Activated CD4-positive, alpha-beta T cell treated with anti-CD3 and anti-CD28 coated beads, Interleukin-2, amount 10 ng/mL, durations not matched to agents 24 days and 14 days (primary cell): ENCODE measurements at regions not wholly inside any gene's neighbourhood (a gene's known extent, or its start where the extent isn't known, plus 50 kb on each side); places are given as distances from the start of the nearest gene placed in this dataset.

Experiments used
- DNase-seq: peaks from one replicate; pipeline ENCODE4 v3.0.0; 2022
- H3K27ac Mint-ChIP-seq: one replicate; pipeline ENCODE4 v1.8.0; 2022; ENCODE audit warnings: mild to moderate bottlenecking, mixed read lengths
- H3K27me3 Mint-ChIP-seq: one replicate; pipeline ENCODE4 v1.8.0; 2022; ENCODE audit warnings: mixed read lengths
- H3K36me3 Mint-ChIP-seq: one replicate; pipeline ENCODE4 v1.8.0; 2022; ENCODE audit warnings: low read depth, mild to moderate bottlenecking, mixed read lengths
- H3K4me1 Mint-ChIP-seq: one replicate; pipeline ENCODE4 v1.8.0; 2021; ENCODE audit warnings: mixed read lengths
- H3K4me3 Mint-ChIP-seq: one replicate; pipeline ENCODE4 v1.8.0; 2022; ENCODE audit warnings: mild to moderate bottlenecking, moderate library complexity, mixed read lengths
- H3K9me3 Mint-ChIP-seq: one replicate; pipeline ENCODE4 v1.8.0; 2021; ENCODE audit warnings: mixed read lengths
- intact Hi-C: fragments of 100-400 bp; cut with micrococcal nuclease; formaldehyde crosslinking; loops from one replicate; pipeline ENCODE4 v1.15.1; 2023

DNA sequence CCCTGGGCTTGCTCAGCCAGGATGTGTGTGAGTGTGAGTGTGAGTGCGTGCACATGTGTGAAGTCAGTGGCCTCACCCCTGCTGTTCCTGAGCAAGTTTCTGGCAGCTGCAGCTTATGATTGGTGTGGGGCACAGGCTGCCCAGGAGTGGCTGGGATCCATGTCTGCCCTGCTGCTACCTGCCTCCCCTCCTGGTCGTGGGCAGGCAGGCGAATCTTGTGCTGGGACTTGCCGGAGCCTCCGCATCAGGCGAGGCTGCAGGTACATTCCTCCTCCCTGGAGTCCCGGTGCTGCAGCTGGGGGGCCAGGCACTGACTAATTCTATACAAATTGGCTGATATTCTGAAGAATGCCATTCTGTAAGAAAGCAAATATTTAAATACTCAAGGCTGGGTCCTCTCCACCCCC is 85.6 kb upstream of the WNT4 start:
- Mint-ChIP-seq H3K36me3 (no peaks in the 10 kb centered on the region), H3K27ac (no peak overlapping the region)
- intact Hi-C loops: no loop called here

GRCh38 chr1:22229379-22229778 is 86.5 kb upstream of the WNT4 start:
- Mint-ChIP-seq H3K9me3 (no peaks in the 10 kb centered on the region), H3K36me3 (no peaks in the 10 kb centered on the region), H3K4me3 (no peak overlapping the region), H3K4me1 (peaks cover 1% of the 10 kb centered on the region), H3K27me3 (peaks cover 5% of the 10 kb centered on the region), H3K27ac (no peak overlapping the region)
- intact Hi-C loops: no loop called here
- DNase-seq: no peak

More for the DNA sequence above, 85.6 kb upstream of the WNT4 start:
- Mint-ChIP-seq H3K4me3 (no peak overlapping the region), H3K9me3 (no peaks in the 10 kb centered on the region), H3K27me3 (peaks cover 1% of the 10 kb centered on the region), H3K4me1 (peaks cover 1% of the 10 kb centered on the region)
- no peak for DNase-seq

DNA sequence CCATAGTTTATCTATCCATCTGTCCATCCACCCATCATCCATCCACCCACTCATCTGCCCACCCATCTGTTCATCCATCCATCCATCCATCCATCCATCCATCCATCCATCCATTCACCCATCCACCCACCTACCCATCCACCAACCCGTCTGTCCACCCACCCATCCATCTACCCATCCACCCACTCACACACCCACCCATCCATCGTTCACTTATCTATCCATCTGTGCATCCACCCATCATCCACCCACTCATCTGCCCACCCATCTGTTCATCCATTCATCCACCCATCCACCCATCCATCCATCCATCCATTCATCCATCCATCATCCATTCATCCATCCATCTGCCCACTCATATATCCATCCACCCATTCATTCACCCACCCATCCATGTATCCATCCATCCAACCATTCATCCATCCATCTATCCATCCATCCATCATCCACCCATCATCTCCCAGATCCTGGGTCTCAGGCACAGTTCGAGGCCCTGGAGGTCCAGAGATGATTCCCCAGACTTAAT is 88.2 kb upstream of the WNT4 start:
- H3K27me3 Mint-ChIP-seq: peaks cover 10% of the 10 kb centered on the region
- no peak overlapping the region for H3K27ac Mint-ChIP-seq
- no peaks in the 10 kb centered on the region for H3K9me3 Mint-ChIP-seq
- no peak for DNase-seq
- H3K4me1 Mint-ChIP-seq: peaks cover 1% of the 10 kb centered on the region
- H3K4me3 Mint-ChIP-seq: no peak overlapping the region
- no peaks in the 10 kb centered on the region for H3K36me3 Mint-ChIP-seq
- intact Hi-C loops: no loop called here

DNA sequence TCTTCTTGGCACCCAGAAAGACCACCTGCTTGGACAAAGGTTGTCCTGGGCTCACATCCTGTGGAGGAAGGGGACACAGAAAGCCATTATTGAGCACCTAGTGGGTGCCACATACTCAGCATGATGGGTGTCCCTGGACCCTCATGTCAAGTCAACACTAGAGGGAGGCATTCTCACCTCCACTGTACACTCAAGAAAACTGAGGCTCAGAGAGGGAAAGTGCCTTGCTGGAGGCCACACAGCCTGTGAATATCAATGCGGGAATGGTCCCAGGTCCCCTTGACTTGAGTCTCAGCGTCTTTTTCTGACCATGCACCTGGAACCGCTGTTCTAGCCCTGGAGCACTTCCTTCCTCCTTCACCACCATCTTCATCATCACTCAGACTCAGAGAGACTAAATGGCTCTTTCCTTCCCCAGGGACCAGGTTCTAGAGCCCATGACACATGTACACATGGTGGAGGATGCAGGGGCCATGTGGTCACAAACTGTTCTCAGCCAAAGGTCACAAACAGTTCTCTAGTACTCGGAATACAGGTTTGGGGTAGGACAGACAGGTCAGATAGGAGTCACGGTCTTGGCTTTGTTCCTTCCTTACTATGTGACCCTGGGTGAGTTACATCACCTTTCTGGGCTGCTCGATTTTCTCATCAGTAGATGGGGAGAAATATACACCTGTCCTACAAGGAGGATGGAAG is 89.2 kb upstream of the WNT4 start:
- H3K4me1 Mint-ChIP-seq: peaks cover 1% of the 10 kb centered on the region
- intact Hi-C loops: no loop called here
- no peaks in the 10 kb centered on the region for H3K9me3 Mint-ChIP-seq
- H3K4me3 Mint-ChIP-seq: no peak overlapping the region
- H3K27me3 Mint-ChIP-seq: peaks cover 9% of the 10 kb centered on the region
- DNase-seq: no peak
- H3K36me3 Mint-ChIP-seq: no peaks in the 10 kb centered on the region
- H3K27ac Mint-ChIP-seq: no peak overlapping the region

- H3K36me3 Mint-ChIP-seq: no peaks in the 10 kb centered on the region
Measured at GRCh38 chr1:22233222-22233621, 90.3 kb upstream of the WNT4 start.

GRCh38 chr1:22234476-22235030 is 91.7 kb upstream of the WNT4 start:
- no peak overlapping the region for H3K27ac Mint-ChIP-seq
- no peaks in the 10 kb centered on the region for H3K36me3 Mint-ChIP-seq
- peaks cover 9% of the 10 kb centered on the region for H3K27me3 Mint-ChIP-seq
- H3K4me3 Mint-ChIP-seq: no peak overlapping the region
- no peak for DNase-seq
- H3K4me1 Mint-ChIP-seq: peaks cover 1% of the 10 kb centered on the region
- intact Hi-C loops: no loop called here
- no peaks in the 10 kb centered on the region for H3K9me3 Mint-ChIP-seq

More at GRCh38 chr1:22233222-22233621, 90.3 kb upstream of the WNT4 start:
- Mint-ChIP-seq H3K9me3 (no peaks in the 10 kb centered on the region), H3K4me3 (no peak overlapping the region), H3K27me3 (peaks cover 9% of the 10 kb centered on the region), H3K4me1 (peaks cover 1% of the 10 kb centered on the region), H3K27ac (no peak overlapping the region)
- no peak for DNase-seq
- intact Hi-C loops: no loop called here

DNA sequence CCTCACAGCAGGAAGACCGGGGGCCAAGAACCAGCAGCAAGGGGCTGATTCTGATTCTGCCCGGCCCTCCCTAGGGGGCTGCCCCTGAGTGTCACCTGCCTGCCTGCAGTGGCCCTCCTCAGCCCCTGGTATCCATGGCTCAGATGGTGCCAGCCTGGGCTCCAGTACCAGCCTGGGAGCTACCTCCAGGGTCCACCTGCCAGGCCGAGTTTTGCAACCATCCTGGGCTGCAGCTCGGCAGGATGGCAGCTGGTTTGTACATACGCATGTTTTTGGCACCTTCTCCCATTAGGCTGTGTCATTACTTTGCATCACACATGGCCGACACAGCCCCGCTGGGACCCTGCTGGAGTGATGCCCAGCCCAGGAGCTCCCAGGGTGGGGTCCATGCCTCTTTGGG is 93.3 kb upstream of the WNT4 start:
- no peak for DNase-seq
- no peaks in the 10 kb centered on the region for H3K36me3 Mint-ChIP-seq
- H3K27me3 Mint-ChIP-seq: peaks cover 9% of the 10 kb centered on the region
- no peaks in the 10 kb centered on the region for H3K4me1 Mint-ChIP-seq
- H3K9me3 Mint-ChIP-seq: no peaks in the 10 kb centered on the region
- intact Hi-C loops: no loop called here
- no peak overlapping the region for H3K27ac Mint-ChIP-seq
- H3K4me3 Mint-ChIP-seq: no peak overlapping the region

GRCh38 chr1:22236900-22237299 is 94.0 kb upstream of the WNT4 start:
- no peak overlapping the region for H3K4me3 Mint-ChIP-seq
- no peaks in the 10 kb centered on the region for H3K9me3 Mint-ChIP-seq
- intact Hi-C loops: no loop called here
- peaks cover 9% of the 10 kb centered on the region for H3K27me3 Mint-ChIP-seq
- DNase-seq: no peak
- H3K4me1 Mint-ChIP-seq: no peaks in the 10 kb centered on the region
- H3K27ac Mint-ChIP-seq: no peak overlapping the region
- no peaks in the 10 kb centered on the region for H3K36me3 Mint-ChIP-seq

DNA sequence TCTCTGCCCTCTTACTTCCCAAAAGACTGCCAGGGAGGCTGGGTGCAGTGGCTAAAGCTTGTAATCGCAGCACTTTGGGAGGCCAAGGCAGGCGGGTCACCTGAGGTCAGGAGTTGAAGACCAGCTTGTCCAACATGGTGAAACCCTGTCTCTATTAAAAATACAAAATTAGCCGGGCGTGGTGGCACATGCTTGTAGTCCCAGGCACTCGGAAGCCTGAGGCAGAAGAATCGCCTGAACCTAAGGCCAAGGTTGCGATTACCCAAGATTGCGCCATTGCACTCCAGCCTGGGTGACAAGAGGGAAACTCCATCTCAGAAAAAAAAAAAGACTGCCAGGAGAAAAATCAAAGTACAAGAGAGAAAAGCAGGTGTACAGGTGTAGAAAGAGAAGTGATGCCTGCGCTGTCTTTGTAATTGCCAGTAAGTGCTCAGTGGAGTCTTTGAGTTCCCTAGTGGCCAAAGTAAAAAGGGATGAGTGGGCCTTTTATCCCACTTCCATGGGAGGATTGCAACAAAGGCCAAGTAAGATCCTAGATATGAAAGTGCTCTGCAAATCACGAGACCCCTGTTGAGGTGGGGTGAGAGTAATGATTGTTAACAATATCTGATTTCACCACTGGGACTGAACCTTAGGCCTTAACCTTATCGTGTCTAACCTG is 94.7 kb upstream of the WNT4 start:
- intact Hi-C loops: no loop called here
- H3K36me3 Mint-ChIP-seq: no peaks in the 10 kb centered on the region
- H3K27me3 Mint-ChIP-seq: peaks cover 9% of the 10 kb centered on the region
- H3K9me3 Mint-ChIP-seq: no peaks in the 10 kb centered on the region
- H3K27ac Mint-ChIP-seq: no peak overlapping the region
- H3K4me3 Mint-ChIP-seq: no peak overlapping the region
- H3K4me1 Mint-ChIP-seq: no peaks in the 10 kb centered on the region
- no peak for DNase-seq

- Mint-ChIP-seq H3K36me3 (no peaks in the 10 kb centered on the region), H3K4me3 (no peak overlapping the region), H3K27me3 (peaks cover 9% of the 10 kb centered on the region), H3K27ac (no peak overlapping the region), H3K4me1 (no peaks in the 10 kb centered on the region), H3K9me3 (no peaks in the 10 kb centered on the region)
- DNase-seq: no peak
- intact Hi-C loops: no loop called here
Measured at GRCh38 chr1:22238356-22239224, 95.7 kb upstream of the WNT4 start.

DNA sequence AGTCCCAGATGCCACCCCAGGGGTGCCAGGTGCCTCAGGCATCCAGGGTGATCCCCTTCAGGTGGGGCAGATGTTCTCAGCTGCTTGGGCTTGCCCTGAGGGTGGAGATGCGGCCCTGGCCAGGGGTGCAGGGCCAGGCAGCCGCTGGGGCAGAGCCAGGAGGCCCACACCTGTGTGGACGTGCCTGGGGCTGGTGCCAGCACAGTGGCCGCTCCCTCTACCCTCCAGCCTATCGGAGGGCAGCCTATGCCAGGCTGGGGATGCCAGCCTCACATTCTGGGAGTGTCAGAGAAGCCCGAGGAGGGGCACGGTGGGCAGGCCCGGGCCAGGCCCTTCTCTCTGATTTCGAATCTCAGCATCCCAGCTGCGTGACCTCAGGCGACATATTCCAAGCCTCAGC is 96.5 kb upstream of the WNT4 start:
- peaks cover 5% of the 10 kb centered on the region for H3K27me3 Mint-ChIP-seq
- no peaks in the 10 kb centered on the region for H3K9me3 Mint-ChIP-seq
- no peak for DNase-seq
- no peaks in the 10 kb centered on the region for H3K36me3 Mint-ChIP-seq
- H3K4me1 Mint-ChIP-seq: no peaks in the 10 kb centered on the region
- no peak overlapping the region for H3K4me3 Mint-ChIP-seq
- H3K27ac Mint-ChIP-seq: no peak overlapping the region
- intact Hi-C loops: no loop called here

GRCh38 chr1:22241250-22241649 is 98.4 kb upstream of the WNT4 start:
- Mint-ChIP-seq H3K27ac (no peak overlapping the region), H3K27me3 (no peaks in the 10 kb centered on the region), H3K4me3 (no peak overlapping the region), H3K9me3 (no peaks in the 10 kb centered on the region), H3K36me3 (no peaks in the 10 kb centered on the region), H3K4me1 (no peaks in the 10 kb centered on the region)
- no peak for DNase-seq
- intact Hi-C loops: no loop called here

- intact Hi-C loops: no loop called here
- Mint-ChIP-seq H3K4me1 (no peaks in the 10 kb centered on the region), H3K4me3 (no peak overlapping the region), H3K27ac (no peak overlapping the region), H3K36me3 (no peaks in the 10 kb centered on the region), H3K27me3 (no peaks in the 10 kb centered on the region), H3K9me3 (no peaks in the 10 kb centered on the region)
- no peak for DNase-seq
Measured at GRCh38 chr1:22241811-22242210, 98.9 kb upstream of the WNT4 start.
